ENCODE measurements at regions not wholly inside any gene's neighbourhood (a gene's known extent, or its start where the extent isn't known, plus 50 kb on each side); places are given as distances from the start of the nearest gene placed in this dataset.

DNA sequence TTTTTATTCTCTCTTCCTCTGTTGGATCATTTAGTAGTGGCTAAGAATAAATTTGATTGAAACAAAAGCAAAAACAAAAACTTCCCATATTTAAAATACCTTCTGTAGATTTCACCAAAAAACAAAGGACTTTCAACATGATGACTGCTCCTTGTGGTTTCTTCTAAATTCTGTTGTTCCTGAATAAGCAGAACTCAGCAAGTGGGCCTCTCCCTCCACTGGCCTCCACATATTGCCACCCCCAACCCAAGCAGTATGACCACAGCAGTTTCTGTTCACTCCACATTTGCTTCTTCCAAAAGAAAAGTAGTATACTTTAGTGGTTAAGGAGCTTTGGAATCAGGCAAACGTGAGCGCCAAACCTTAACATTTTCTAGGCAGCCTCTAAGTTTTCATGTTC, 114.7 kb downstream of the COX18 start:
- no peak for TF ChIP-seq DPF2 (IDR thresholded peaks at IDR 0.05)
- TF ChIP-seq, protein P1, sequence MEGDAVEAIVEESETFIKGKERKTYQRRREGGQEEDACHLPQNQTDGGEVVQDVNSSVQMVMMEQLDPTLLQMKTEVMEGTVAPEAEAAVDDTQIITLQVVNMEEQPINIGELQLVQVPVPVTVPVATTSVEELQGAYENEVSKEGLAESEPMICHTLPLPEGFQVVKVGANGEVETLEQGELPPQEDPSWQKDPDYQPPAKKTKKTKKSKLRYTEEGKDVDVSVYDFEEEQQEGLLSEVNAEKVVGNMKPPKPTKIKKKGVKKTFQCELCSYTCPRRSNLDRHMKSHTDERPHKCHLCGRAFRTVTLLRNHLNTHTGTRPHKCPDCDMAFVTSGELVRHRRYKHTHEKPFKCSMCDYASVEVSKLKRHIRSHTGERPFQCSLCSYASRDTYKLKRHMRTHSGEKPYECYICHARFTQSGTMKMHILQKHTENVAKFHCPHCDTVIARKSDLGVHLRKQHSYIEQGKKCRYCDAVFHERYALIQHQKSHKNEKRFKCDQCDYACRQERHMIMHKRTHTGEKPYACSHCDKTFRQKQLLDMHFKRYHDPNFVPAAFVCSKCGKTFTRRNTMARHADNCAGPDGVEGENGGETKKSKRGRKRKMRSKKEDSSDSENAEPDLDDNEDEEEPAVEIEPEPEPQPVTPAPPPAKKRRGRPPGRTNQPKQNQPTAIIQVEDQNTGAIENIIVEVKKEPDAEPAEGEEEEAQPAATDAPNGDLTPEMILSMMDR (IDR thresholded peaks at IDR 0.05 in 2 of 3, conservative IDR thresholded peaks at IDR 0.05 in 1 of 3; ENCODE audit: insufficient read depth in 2 of 3, low read depth in 1 of 3, low read length in 3 of 3): no peak
- no peak for TF ChIP-seq TEAD4 (IDR thresholded peaks at IDR 0.05; ENCODE audit: low read length)
- no peak for TF ChIP-seq TEAD4 (CRISPR knock-in tag; IDR thresholded peaks at IDR 0.05; ENCODE audit: borderline replicate concordance)
